ENCODE measurements at regions not wholly inside any gene's neighbourhood (a gene's known extent, or its start where the extent isn't known, plus 50 kb on each side); places are given as distances from the start of the nearest gene placed in this dataset.

DNA sequence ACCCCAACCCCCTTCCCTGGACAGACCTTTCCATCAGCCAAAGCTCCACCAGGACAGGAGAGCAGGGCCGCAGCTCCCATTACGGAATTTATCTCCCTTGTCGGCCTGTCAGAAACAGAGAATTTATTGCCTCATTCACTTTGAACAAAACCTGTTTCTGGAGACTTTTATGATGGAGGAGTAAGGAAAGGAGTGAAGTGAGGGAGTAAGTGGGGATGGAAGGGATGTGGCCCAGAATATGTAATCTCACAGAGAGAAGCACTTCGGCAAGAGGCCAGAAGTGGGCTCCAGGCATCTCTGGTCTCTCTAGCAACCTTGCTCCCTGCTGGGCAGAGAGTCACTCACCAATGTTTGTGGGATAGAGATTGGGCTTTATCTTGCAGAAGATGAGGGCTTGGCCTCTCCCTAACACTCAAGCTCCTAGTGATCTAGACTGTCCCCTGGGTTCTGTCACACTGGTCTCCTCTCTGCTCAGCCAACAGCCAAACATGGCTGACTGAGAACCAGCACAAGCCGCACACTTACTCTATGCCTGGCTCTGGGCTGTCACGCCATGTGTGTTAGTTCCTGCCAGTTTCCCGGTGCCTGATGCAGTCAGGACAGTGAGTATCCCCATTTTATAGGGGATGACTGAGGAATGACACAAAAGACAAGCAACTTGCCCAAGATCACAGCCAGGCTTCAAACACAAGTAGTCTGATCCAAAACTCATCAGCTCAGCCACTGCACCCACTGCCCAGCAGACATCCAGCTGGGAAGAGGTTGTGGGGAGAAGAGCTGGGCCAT, 149.4 kb upstream of the ZMIZ1 start:
- no peak for DNase-seq

DNA sequence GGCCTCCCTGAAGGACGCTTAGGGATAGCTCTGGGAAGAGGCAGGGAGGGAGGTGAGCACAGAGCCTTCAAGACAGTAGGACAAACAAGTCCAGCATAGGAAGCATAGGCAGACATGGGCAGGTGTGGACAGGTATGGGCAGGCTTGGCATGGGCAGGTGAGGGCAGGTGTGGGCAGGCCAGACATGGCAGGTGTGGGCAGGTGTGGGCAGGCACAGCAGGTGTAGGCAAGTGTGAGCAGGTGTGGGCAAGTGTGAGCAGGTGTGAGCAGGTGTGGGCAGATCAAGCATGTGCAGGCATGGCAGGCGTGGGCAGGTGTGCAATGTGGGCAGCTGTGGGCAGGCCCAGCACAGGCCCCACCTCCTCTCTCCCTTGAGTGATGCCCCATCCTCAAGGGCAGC, 148.8 kb upstream of the ZMIZ1 start:
- DNase-seq: no peak

DNA sequence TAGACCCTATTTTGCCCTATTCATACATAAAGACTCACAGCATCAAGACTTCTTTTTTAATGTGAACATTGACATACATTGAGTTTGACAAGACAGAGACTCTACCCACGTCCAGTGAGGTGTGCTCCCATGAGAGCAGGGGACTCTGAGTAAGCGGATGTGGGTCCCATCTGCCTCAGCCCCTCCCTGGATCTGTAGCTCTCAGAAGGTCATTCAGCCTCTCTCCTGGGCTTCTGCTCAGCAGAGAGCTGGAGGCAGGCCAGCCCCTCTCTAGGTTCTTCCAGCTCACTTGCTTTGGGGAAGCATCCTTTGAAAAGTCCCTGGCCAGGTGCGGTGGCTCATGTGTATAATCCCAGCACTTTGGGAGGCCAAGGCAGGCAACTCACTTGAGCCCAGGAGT, 146.9 kb upstream of the ZMIZ1 start:
- no peak for DNase-seq

DNA sequence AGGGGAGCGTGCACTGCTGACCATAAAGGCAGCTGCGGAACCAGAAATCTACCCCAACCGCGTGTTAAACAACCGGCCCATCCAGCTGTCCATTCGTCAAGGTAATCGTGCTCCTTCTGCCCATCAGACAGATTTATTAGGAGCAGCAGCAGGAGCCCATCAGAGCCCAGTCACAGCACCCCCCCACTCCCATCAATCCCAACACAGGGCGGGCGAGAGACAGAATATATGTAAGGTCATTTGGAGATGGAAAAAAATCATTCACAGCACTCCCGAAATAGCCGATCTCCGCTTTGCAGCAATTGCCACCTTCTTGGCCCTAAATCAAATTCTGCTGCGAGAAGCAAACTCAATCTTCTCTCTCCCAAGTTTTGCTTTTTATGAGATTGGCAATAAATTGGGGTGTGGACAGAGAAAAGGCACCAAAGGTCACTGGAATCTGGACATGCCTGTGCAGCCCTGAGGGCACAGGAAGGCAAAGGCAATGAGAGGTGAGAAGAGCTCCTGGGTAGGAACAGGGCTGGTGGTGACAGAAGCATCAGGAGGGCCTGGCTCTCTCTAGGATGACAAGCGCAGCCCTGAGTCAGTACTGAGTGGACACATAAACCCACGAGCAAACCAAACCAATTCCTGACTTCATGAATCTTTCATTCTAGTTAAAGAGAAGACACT, 145.0 kb upstream of the ZMIZ1 start:
- no peak for DNase-seq

DNA sequence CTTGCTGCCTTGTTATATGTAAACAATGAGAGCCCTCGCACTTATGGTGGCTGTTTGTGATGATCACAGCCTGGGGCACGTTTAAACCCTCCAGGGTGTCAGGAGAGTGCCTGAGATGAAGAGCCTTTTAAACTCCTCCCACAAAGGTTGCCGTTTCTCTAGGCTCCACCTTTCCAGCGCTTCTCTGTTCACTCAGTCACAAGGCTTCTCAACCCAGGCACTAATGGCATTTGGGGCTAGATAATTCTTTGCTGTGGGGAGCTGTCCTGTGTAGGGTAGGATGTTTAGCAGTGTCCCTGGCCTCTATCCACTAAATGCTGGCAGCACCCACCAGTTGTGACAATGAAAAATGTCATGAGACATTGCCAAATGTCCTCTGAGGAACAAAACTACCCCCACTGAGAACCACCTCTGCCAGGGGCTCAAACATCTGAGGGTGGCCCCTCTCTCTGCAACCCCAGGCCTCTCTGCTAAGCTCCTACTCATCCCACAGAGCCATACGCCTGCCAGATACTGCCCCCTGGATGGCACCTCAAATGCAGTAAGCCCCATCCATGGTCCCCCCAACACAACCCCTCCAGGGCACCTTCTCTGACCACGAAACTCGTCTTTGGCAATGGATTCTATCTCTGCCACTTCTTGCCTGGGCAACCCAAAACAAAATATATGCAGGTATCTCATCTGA, 144.3 kb upstream of the ZMIZ1 start:
- no peak for DNase-seq

DNA sequence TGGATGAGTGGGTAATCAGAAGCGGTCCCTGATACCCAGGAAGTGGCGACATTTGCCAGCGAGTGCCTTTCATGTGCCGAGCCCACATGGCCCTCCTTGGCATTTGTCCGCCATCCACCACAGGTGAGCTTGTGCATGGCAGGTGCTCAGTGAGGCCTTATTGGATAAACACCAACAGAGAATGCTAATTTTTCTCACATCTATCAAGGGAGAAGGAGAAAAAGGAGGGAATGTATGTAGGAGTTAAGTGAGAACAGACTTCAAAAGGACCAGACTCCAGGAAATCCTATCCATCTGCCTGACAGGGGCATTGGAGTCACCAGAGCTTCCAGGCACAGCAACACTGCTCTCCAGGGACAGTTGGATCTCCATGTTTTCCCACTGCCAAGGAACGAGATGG, 143.5 kb upstream of the ZMIZ1 start:
- no peak for DNase-seq

DNA sequence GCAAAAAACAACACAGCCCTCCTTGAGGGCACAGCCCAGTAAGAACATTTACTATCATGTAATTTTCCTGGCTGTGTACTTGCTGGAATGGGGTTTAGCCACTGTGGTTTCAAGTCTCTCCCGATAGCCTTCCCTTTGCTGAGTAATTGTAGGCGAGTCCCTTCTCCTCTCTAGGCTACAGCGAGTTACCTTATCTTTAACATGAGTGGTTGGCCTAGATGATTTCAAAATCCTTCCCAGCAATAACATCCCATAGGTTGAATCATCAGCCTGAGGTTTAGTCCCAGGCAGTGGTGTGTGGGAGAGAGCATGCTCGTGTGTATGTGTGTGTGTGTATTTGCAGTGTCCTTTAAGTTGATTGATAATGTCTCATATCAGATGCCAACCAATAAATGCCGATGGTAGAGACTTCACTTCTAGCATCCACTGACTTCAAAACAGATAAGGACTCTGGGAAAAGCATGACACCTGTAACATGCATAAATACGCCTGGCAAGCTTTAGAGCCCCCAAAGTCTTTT, 142.9 kb upstream of the ZMIZ1 start:
- no peak for DNase-seq

DNA sequence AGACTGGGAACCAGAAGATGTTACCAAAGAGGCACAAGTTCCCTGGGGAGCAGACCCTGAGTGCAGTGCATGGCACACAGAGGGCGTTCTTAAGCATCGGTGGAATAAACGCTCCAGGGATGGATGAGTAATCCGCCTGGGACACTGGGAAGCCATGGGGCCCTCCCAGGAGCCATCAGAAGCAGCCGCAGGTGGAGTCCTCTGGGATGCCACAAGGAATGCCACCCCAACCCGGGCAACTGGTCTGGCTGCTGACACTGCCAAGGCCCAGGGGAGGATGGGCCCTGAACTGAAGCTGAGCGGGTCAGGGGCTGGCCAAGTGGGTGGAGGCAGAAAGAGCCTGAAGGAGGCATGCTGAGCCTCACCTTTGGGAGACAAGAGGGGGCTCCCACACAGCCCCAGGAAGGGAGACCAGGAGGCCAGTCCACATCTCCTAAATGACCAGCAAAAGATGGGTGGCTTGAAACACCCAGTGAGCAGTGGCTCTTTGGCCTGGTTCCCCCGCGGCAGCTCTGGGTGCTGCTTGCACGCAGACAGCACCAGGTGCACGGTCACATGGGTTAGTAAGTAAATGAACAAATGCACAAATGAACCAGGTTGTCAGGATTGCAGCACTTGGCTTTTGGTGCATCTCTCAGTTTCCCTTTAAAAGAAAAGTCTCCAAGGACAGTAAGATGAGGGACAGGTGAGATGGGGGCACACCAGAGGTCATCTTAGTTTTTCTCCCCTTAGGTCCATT, 141.3 kb upstream of the ZMIZ1 start:
- DNase-seq: no peak

DNA sequence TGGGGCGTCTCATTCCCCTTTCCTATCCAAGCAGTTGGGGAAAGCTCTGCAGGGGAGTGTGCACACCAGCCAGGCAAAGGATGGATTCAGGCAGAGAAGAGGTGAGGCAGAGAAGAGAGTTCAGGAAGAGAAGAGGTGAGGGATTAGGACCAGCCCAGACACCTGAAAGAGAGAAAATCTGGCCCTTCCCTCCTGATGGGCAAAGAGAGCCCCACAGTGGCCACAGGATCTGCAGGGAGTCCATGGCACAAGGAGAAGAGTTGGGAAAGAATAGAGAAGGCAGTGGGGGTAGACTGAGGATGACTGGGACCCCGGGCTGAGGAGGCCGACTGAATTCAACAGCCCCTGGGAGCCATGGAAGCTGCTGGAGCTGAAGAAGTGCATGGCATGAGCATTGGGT, 140.4 kb upstream of the ZMIZ1 start:
- DNase-seq: no peak

DNA sequence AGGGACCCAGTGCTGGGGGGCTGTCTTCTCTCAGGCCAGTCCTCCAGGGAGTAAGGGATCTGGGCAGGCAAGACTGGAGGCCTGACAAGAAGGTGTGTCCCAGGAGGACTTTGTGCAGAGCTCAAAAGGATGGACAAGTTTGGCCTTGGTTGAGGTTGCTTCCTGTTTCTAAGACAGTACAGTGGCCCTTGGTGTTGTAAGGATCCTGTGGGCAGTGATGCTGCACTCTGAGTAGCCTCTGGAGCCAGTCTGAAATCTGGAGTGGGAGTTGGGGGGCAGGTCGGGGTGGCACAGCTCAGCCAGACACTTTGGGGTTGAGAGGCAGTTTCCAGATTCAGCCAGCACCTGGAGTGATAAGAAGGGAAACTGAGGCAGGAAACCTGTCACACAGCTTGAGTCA, 139.2 kb upstream of the ZMIZ1 start:
- no peak for DNase-seq

DNA sequence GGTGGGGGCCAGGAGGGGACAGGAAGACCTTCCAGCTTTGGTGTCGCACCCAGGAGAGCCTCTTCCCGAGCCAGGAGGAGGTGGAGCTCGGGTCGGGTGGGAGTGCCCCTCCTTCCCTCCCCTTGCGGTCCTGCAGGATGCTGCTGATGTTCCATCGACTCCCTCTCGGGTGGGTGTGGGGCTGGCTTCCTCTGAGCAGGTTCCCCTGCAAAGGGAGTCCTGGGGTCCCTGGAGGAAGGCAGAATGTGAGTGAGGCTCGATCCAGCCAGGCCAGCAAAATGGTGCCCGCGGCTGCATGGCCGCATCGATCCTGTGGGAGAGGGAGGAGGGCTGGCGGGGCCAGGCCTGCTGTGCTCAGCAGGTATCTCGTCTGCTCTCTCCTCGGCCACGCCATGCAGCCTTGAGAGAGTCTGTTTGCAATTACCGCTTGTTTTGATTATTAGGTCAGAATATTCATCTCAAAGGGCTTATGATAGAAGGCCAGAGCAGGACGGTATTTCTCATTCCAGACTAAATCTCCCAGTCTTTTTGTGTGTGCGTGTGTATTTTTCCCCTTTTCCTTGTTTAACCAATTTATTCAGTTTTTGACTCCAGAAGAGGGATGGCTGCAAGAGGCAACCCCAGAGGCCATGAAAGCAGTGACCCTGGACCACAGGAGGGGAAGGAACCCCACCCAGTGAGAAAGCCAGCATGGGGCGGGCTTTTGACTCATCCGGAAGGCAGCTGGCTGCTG, 137.3 kb upstream of the ZMIZ1 start:
- no peak for DNase-seq

DNA sequence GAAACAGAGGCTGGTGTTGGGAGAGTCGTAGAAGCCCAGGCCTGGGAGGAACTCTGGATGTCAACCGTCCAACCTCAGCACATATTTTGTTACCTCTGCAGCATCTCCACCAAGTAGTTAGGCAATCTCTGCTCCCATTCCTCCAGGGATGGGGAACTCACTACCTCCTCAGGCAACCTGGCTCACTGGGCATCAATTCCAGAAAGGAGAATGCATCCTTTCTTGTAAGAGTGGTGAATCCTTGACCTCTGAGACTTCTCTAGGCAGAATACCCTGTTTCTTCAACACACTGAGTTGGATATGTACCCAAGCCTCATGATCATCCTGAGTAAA, 136.7 kb upstream of the ZMIZ1 start:
- DNase-seq: no peak

DNA sequence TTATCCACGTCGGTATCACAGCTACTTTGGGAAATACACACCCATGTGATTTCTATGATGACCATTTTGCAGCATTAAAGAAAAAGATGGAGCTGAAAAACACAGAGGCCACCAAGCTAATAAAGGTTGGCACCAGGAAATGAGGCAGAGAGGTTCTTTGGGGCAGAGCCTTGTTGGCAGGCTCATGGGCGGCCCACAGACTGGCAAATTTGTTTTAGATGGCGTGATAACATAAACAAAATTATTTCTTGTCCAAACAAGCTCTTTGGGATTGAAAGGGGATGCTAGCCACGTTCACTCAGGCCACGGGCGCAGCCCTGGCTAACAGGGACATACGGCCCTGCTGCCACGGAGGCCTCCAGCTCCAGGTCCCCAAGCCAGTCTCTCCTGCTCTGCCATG, 135.9 kb upstream of the ZMIZ1 start:
- no peak for DNase-seq

DNA sequence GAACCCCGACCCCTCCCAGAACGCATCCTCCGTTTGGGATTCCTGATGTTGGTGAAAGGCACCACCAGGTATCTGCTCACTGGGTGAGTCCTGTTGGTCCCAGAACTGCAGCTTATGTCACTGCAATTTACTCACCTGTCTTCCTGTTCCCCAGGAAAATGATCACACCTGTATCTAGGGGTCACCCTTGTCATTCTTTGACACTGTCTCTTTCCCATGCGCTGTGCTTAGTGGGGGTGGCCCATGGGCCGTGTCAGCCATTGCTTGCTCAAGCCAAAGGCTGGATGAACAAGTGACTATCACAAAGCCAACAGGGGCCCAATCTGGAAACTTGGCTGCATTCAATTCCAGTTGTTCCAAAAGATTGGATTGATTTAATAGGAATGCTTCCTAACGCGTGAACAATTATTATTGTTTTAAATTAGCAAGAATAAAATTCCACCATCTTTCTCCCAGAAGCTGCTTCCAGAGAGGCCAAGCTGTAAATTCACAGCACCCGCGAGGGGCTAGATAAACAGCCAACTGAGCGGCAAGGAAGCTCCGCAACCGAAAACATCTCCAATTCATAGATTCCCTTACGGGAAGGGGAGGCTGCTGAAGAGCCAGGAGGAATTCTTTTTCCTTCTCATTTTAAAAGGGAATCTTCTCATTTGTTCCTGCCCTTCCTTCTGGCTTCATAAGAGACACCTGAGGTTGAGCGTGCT, 134.8 kb upstream of the ZMIZ1 start:
- no peak for DNase-seq

DNA sequence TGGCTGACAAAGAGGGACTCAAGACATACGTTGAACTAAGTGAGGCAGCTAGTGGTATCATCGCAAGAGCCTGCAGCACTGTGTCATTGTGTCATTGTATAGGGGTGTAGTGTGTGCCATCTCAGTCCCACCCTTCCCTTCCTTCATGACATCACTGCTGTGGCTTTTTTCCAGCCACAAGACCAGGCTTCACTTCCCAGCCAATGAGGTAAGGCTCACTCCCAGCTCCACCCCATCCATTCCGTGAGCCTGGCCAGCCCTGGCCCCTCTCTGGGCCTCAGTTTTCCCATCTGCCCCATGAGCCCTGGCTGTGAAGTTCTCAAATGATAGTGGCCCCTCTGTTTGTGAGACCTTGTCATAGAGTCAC, 134.3 kb upstream of the ZMIZ1 start:
- no peak for DNase-seq

DNA sequence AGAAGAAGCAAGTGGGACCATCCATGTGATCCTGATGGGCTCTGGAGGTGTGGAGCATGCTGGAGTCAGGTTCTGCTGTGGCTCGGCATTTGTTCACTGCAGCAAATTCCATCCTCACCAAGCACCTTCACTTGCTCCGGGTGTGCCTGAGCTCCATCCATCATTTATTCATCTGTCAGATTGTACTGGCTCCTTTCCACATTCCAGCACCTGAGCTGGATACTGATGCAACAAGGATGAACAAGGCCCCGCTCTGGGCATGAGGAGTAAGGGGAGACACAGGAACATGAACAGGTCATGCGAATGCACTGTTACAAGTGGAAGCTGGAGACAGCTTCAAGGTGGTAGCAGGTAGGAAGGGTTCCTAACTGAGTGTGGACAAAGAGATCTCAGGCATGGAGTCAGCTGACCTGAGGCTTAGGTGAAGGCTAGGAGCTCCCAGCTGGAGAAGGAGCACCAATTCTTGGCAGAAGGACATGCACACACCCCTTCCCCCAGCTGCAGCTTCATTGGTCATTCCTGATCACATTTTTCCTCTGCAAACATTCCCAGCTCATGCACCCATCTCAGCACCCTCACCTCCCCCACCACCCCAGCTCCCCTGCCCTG, 133.7 kb upstream of the ZMIZ1 start:
- no peak for DNase-seq

DNA sequence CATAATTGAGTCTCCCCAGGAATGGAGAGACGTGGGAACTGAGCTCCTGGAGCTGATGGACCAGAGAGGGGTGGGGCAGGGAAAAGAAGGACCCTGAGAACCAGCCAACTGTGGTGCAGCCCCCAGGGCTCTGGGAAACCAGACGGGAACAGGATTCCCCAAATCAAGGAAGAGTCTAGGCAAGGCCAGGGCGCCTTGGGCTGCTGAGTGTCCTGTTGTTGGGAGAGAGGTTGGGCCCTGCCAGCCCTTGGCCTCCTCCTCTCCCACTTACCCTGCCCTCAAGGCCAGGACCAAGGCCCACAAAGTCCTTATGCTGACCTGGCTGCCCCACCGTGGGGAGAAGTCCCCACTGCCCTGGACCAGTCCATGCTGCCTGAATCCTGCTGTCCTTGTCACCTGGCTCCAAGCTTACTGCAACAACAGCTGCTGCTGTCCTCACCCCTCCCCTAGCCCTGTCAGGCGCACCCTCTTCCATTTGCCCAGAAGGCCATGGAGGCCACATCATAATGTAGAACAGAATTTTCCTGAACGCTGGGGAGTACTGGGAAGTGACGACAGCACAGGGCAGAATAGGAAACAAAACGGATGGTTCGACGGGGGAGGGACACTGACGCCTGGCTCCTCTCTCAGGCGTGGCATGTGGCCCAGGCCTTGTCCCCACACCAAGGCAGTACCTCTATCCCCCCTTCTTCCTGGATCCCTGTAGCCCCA, 132.9 kb upstream of the ZMIZ1 start:
- no peak for DNase-seq

DNA sequence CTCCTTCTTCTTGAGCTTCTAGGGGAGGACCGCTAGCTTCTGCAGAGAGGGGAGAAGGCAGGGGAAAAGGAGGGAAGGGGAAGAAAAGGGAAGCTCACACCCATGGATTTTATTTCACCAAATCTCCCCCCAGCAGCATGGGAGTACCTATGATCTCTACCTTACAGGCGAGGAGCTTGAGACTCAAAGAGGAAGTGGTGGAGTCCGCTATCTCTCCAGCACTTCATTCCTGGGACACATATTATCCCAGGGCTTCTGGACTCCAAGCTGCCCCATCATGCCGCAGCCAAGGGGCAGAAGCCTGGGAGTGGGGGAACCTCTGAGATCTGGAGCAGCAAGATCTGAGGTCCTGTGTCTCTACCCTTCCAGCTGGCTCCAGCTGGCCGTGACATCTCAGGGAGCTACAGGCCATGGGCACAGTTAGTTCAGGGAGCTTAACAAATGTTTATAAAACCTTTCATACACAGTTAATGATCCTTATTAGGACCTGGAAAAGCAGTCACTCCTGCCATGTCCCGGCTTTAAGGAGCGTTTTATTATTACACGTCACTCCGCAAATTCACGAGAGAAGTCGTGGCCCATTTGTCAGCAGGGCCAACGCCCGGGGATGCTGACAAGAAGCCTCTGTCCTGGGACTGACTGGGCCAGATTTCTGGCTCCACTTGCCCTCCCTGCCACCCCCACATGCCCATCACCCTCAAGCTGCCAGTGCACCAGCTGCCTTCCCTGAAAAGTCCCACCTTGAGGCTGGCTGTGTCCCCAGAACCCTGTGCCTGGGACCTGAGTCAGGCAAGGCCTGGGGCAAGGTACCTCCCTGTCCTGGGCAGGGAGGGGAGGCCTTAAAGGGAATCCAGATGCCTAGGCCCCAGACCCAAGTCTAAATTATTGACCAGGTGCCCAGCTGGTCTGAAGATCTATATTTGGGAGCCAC, 132.1 kb upstream of the ZMIZ1 start:
- no peak for DNase-seq

DNA sequence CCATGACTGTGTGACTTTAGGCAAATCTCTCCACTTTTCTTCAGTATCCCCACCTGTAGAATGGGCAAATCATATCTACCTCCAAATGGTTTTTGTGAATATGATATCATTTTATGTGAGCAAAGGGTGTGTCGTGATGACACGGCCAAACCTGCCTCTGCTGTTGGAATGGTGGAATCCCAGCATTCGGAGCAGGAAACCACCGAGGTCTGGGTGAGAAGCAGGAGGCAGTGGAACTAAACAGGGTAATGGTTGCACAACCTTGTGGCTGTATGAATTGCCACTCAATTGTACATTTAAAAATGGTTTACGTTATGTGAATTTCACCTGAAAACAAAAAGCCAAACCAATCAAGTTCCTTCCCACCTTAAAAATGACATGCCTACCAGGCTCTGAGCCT, 131.4 kb upstream of the ZMIZ1 start:
- no peak for DNase-seq
